Upper lobe of right lung (tissue), 1 donor: ENCODE measurements at regions not wholly inside any gene's neighbourhood (a gene's known extent, or its start where the extent isn't known, plus 50 kb on each side); places are given as distances from the start of the nearest gene placed in this dataset.

Experiments
- ATAC-seq: fragments of 200-7000 bp; cut with Tn5 transposase; one replicate; pipeline ENCODE4 v1.9.1; 2020; ENCODE audit warnings: mild to moderate bottlenecking, moderate library complexity
- DNase-seq: peaks from one replicate; pipeline ENCODE4 v3.0.0-alpha.2; 2020
- H3K27ac ChIP-seq: fragments of 200-600 bp; one replicate; pipeline ENCODE4 v1.8.0; 2022
- H3K27me3 ChIP-seq: fragments of 200-600 bp; one replicate; pipeline ENCODE4 v1.8.0; 2022; ENCODE audit warnings: mild to moderate bottlenecking
- H3K36me3 ChIP-seq: fragments of 200-600 bp; one replicate; pipeline ENCODE4 v1.8.0; 2022
- H3K4me1 ChIP-seq: fragments of 200-600 bp; one replicate; pipeline ENCODE4 v1.8.0; 2022
- H3K4me3 ChIP-seq: fragments of 200-600 bp; one replicate; pipeline ENCODE4 v1.8.0; 2022; ENCODE audit warnings: mild to moderate bottlenecking
- H3K9me3 ChIP-seq: fragments of 200-600 bp; one replicate; pipeline ENCODE4 v1.8.0; 2022
- intact Hi-C: fragments of 100-400 bp; cut with DNase I; formaldehyde crosslinking; loops from one replicate; pipeline ENCODE4 v1.11.0; 2022
- TF ChIP-seq, protein P1 (sequence below): fragments of 200-600 bp; IDR thresholded peaks from one replicate; pipeline ENCODE4 v1.8.0; 2022; ENCODE audit warnings: antibody characterized with exemption
- donor health status: DM: no; HTN: yes; CAD: no; lungs with severe emphysema.

DNA sequence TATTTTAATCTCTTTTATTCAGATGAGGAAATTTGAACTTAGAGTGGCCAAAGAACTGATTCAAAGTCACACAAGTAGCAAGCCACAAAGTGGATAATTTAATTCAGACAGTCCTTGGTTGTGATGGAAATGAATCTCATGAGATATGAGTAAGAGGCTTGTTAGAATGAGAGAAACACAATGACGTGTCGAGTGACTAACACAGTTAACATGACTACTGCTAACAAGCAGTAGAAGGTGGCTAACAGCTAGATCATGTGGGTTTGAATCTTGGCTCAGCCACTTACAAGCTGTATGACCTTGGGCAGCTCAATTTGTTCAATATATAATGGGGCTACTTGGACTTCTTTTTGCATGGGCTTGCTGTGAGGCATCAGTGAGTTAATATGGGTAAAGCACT, 104.5 kb upstream of the LMO4 start:
- H3K27ac ChIP-seq: no peak overlapping the region
- TF ChIP-seq, protein P1, sequence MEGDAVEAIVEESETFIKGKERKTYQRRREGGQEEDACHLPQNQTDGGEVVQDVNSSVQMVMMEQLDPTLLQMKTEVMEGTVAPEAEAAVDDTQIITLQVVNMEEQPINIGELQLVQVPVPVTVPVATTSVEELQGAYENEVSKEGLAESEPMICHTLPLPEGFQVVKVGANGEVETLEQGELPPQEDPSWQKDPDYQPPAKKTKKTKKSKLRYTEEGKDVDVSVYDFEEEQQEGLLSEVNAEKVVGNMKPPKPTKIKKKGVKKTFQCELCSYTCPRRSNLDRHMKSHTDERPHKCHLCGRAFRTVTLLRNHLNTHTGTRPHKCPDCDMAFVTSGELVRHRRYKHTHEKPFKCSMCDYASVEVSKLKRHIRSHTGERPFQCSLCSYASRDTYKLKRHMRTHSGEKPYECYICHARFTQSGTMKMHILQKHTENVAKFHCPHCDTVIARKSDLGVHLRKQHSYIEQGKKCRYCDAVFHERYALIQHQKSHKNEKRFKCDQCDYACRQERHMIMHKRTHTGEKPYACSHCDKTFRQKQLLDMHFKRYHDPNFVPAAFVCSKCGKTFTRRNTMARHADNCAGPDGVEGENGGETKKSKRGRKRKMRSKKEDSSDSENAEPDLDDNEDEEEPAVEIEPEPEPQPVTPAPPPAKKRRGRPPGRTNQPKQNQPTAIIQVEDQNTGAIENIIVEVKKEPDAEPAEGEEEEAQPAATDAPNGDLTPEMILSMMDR: no peak

DNA sequence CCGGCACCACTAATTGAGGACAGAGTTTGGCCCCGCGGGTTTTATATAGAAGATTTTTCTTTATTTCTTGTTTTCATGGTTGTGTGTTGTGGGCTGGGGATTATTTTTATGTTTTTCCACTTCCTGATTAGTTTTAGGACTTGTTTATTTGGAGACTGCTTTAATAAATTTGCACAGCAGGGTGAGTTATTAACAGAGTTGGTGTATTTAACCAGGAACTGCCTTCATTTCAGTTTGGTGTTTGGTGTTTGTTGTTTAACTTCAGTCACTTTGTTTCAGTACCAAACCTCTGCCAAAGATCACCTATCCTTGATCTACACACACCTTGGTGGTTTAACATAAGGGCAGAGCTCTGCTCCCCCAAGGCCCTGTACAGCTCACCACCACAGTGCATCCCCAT, 103.5 kb upstream of the LMO4 start:
- no peaks in the 10 kb centered on the region for H3K36me3 ChIP-seq
- TF ChIP-seq, protein P1: no peak
- H3K4me3 ChIP-seq: no peak overlapping the region
- DNase-seq: no peak
- ATAC-seq: no peak
- no peaks in the 10 kb centered on the region for H3K27me3 ChIP-seq
- peaks cover 4% of the 10 kb centered on the region for H3K4me1 ChIP-seq
- H3K9me3 ChIP-seq: no peaks in the 10 kb centered on the region
- H3K27ac ChIP-seq: no peak overlapping the region
- intact Hi-C loops: no loop called here

More for the DNA sequence above, 104.5 kb upstream of the LMO4 start:
- no peaks in the 10 kb centered on the region for H3K36me3 ChIP-seq
- DNase-seq (no peak), ATAC-seq (no peak)
- no peak overlapping the region for H3K4me3 ChIP-seq
- peaks cover 4% of the 10 kb centered on the region for H3K4me1 ChIP-seq
- H3K9me3 ChIP-seq: no peaks in the 10 kb centered on the region
- intact Hi-C loops: no loop called here
- H3K27me3 ChIP-seq: no peaks in the 10 kb centered on the region

DNA sequence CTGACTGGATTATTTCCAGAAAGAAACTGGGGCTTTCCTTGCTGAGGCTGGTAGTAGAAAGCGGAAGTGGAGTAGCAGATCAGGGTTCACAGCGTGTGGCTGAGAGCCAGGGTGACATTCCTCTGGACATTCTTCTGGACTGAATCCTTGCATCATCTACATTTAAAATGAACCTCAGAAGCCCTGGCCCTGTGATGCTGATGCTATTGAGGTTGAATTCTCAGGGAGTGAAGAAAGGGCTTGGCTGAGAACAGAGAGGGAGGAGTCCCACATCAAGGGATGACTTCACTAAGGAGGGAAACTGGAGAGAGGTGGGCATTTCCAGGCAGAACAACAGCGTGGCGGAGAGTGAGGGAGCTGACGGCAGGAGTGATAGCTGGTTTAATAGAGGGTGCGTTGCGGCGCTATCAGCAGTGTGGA, 102.3 kb upstream of the LMO4 start:
- TF ChIP-seq, protein P1: no peak
- peaks cover 4% of the 10 kb centered on the region for H3K4me1 ChIP-seq
- DNase-seq (peak; percentile 70), ATAC-seq (peak; percentile 84)
- no peaks in the 10 kb centered on the region for H3K9me3 ChIP-seq
- peak overlapping the region; percentile 13 for H3K27ac ChIP-seq
- no peaks in the 10 kb centered on the region for H3K36me3 ChIP-seq
- intact Hi-C loops: no loop called here
- no peaks in the 10 kb centered on the region for H3K27me3 ChIP-seq
- no peak overlapping the region for H3K4me3 ChIP-seq

DNA sequence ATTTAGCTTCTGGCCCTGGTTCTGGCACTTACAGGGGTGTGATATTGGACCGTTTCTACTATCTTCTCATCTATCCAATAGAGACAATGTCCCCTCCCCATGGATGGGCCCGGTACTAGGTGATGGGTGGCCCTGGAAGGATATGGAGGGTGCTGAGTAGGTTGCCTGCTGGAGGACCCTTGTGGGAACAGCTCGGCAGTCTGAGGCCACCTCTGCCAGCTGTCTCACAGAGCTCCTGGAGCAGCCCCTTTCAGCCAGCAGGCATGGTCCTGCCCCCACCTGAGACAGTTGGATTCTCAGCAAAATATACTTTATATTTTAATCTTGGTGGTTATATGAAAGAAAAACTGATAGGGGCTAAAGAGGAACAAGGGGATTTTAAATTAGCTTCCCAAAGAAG, 101.0 kb upstream of the LMO4 start:
- TF ChIP-seq, protein P1: no peak
- no peak for ATAC-seq
- intact Hi-C loops: no loop called here
- H3K4me3 ChIP-seq: no peak overlapping the region
- no peak for DNase-seq
- peaks cover 4% of the 10 kb centered on the region for H3K4me1 ChIP-seq
- H3K36me3 ChIP-seq: no peaks in the 10 kb centered on the region
- H3K9me3 ChIP-seq: no peaks in the 10 kb centered on the region
- no peaks in the 10 kb centered on the region for H3K27me3 ChIP-seq
- no peak overlapping the region for H3K27ac ChIP-seq

DNA sequence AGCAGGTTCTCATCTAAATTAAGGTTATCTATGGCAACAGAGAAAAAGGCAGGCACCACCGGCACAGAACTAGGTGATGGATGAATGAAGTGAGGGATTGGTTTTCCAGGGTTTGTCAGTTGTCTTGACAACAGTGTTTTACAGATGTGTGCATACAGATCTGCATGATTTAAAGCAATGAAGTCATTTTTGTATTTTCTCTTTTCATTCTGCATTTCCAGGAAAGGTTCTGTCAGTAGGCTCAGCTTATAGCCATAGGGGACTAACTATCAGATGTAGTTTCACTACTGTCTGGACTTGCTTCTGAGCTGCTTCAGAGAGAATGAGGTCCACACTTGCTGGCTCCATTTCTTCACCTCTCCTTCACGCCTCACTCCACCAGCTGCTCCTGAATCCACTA, 98.2 kb upstream of the LMO4 start:
- H3K4me1 ChIP-seq: peaks cover 4% of the 10 kb centered on the region
- ATAC-seq (no peak), DNase-seq (no peak)
- H3K36me3 ChIP-seq: no peaks in the 10 kb centered on the region
- H3K27me3 ChIP-seq: no peaks in the 10 kb centered on the region
- H3K27ac ChIP-seq: no peak overlapping the region
- intact Hi-C loops: no loop called here
- H3K4me3 ChIP-seq: no peak overlapping the region
- TF ChIP-seq, protein P1: no peak
- no peaks in the 10 kb centered on the region for H3K9me3 ChIP-seq

DNA sequence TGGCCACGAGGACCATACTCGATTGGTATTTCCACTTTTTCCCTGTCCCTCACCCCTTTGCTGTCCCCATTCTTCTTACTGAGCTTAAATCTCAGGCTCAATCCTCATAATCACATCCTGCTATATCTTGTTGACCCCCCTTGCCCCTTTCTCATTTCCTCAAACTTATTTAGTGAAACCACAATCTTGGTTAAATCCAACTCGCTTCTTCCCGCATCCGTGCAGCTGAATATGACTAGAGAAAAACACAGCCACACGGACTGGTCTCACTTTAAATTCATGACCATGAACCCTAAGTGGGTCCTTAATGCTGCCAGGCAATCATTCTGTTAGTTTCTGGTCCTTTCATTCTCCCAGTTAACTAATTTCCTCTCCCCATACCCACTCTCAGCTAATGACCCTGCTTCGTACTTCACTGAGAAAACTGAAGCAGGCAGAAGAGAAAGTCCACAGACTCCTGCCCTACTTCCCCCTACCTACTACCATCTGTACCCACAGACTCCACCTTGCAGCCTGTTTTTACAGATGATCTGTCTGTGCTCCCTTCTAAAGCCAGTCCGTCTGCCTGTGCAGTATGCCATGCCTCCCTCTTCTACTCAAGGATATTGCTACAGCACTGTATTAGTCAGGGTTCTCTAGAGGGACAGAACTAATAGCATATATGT, 96.8 kb upstream of the LMO4 start:
- intact Hi-C loops: no loop called here
- no peak overlapping the region for H3K27ac ChIP-seq

More for the DNA sequence above, 96.8 kb upstream of the LMO4 start:
- no peaks in the 10 kb centered on the region for H3K9me3 ChIP-seq
- H3K36me3 ChIP-seq: no peaks in the 10 kb centered on the region
- no peaks in the 10 kb centered on the region for H3K4me1 ChIP-seq
- TF ChIP-seq, protein P1: no peak
- H3K4me3 ChIP-seq: no peak overlapping the region
- ATAC-seq (no peak), DNase-seq (no peak)
- no peaks in the 10 kb centered on the region for H3K27me3 ChIP-seq
